GM12864 (cell line): ENCODE measurements at regions not wholly inside any gene's neighbourhood (a gene's known extent, or its start where the extent isn't known, plus 50 kb on each side); places are given as distances from the start of the nearest gene placed in this dataset.

Experiments used
- DNase-seq: peaks from one replicate; pipeline ENCODE4 v3.0.0-alpha.2; 2011; ENCODE audit warnings: low read depth
- H3K4me3 ChIP-seq: 2 replicates; pipeline ENCODE4 v1.5.1; 2011; ENCODE audit warnings: mild to moderate bottlenecking, low read depth, low read length, control low read depth
- TF ChIP-seq, protein P1 (sequence below): IDR thresholded peaks from 2 replicates; pipeline ENCODE4 v1.5.1; 2011; ENCODE audit warnings: low read depth, mild to moderate bottlenecking, moderate library complexity, low read length, control low read depth, inconsistent platforms; ENCODE audit errors: missing control alignments

DNA sequence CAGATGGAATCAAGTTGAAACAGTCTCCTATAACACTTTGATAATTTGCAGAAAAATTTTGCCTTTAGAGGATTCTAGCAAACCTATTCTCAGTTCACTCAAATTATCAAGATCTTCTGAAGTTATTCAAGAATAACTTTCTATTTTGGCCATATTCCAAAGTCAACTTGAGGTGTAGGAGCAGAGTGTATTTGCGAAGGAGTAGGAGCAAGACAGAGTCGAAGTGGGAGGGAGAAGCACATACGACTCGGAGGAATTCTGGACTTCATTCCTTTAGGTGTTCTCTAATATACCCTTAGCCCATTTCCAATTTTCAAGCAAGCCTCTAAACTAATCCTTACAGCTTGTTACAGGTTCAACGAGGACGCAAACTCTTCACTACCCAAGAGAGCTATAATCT lies 252.9 kb downstream of the GPM6A start:
- TF ChIP-seq, protein P1, sequence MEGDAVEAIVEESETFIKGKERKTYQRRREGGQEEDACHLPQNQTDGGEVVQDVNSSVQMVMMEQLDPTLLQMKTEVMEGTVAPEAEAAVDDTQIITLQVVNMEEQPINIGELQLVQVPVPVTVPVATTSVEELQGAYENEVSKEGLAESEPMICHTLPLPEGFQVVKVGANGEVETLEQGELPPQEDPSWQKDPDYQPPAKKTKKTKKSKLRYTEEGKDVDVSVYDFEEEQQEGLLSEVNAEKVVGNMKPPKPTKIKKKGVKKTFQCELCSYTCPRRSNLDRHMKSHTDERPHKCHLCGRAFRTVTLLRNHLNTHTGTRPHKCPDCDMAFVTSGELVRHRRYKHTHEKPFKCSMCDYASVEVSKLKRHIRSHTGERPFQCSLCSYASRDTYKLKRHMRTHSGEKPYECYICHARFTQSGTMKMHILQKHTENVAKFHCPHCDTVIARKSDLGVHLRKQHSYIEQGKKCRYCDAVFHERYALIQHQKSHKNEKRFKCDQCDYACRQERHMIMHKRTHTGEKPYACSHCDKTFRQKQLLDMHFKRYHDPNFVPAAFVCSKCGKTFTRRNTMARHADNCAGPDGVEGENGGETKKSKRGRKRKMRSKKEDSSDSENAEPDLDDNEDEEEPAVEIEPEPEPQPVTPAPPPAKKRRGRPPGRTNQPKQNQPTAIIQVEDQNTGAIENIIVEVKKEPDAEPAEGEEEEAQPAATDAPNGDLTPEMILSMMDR: no peak
- H3K4me3 ChIP-seq: no peak overlapping the region
- no peak for DNase-seq

- H3K4me3 ChIP-seq: no peak overlapping the region
- no peak for DNase-seq
- TF ChIP-seq, protein P1: no peak
Measured at GRCh38 chr4:175559526-175559925, 252.5 kb downstream of the GPM6A start.

DNA sequence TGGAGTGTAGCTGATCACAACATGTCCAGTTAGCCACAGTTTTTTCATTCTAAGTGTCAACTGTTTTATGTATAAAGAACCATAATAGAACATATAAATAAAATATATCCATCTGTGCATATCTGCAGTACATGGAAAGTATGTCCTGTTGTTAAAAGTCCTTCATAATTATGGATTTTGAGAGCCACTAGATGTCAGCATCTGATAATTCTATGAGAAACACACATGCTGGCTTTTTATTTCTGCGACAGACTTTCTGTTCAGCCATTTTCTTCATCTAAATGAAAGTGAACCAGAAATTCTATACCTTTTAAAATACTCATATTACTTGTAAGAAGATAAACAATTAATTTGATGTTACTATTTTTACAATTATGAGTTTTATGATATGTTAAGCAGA lies 251.5 kb downstream of the GPM6A start:
- no peak for DNase-seq
- TF ChIP-seq, protein P1: no peak
- no peak overlapping the region for H3K4me3 ChIP-seq

DNA sequence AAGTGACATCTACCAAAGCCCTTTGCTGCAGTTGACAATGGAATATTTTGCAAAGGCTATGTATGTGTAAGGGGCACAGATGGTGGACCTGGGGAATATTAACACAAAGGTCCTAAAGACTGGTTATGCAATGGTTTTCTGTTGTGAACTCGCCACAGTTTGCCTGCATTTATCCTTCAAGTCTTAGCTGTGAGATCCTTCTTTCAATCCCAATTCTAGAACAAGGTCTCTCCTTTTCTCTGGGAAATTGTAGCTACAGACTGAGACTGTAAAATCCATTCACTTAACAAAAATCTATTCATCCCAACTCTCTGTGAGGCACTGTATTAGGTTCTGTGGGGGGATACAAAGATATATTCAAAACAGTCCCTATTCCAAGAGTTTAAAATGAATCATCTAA lies 250.4 kb downstream of the GPM6A start:
- no peak overlapping the region for H3K4me3 ChIP-seq
- TF ChIP-seq, protein P1: no peak
- DNase-seq: no peak

DNA sequence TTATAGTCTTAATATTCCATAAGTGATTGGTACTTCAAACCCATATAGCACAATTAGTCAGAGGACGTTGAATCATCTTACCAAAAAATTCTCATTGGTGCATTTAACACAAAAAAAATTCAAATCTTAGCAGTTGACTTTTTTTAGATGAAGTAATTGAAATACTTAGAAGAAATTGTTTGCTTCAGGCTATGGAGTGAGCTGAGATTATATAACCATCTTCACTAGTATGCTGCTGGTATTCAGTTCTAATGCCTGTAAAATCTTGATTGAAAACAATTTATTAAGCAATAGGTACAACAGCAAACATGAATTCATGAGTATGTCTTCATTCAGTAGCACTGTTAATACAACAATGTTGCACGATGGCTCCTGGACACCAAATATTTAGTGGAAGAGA lies 250.0 kb downstream of the GPM6A start:
- no peak for DNase-seq
- no peak overlapping the region for H3K4me3 ChIP-seq
- TF ChIP-seq, protein P1: no peak

- TF ChIP-seq, protein P1: no peak
- H3K4me3 ChIP-seq: no peak overlapping the region
- no peak for DNase-seq
Measured at GRCh38 chr4:175562542-175562941, 249.5 kb downstream of the GPM6A start.
